ENCODE measurements at regions not wholly inside any gene's neighbourhood (a gene's known extent, or its start where the extent isn't known, plus 50 kb on each side); places are given as distances from the start of the nearest gene placed in this dataset.
"Not testable (repeated sequence)": the region's sequence is repeated elsewhere in the genome, so short reads cannot be mapped to it uniquely, and the experiment has no call there.

DNA sequence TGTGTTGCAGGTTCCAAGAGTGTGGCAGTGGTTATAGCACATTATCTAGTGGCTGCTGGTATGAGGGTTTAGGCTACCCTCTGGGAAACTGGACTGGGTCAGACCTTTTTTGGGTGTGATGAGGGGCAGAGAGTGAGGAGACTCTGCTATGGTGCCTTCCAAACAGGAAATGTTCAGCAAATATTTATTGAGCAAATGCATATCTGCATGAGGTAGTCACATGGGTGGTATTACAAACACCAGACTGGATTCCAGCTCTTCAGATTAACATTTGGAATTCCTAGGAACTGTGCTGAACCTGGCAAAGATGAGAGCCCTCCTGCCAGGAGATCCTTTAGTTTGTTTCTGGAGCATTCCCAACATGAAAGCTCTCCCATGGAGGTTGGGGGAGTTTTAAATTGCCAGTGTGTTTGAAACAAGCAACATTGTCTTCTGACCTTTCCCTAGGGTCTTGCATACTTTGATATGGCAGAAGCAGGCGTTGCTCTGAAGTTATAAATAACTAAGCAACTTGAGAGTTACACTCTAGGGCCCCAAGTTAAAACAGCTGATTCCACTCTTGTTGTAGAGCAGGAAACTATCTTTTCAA lies 341.2 kb upstream of the C2CD4B start:
- no peak for DNase-seq (ENCODE audit: low read depth)

DNA sequence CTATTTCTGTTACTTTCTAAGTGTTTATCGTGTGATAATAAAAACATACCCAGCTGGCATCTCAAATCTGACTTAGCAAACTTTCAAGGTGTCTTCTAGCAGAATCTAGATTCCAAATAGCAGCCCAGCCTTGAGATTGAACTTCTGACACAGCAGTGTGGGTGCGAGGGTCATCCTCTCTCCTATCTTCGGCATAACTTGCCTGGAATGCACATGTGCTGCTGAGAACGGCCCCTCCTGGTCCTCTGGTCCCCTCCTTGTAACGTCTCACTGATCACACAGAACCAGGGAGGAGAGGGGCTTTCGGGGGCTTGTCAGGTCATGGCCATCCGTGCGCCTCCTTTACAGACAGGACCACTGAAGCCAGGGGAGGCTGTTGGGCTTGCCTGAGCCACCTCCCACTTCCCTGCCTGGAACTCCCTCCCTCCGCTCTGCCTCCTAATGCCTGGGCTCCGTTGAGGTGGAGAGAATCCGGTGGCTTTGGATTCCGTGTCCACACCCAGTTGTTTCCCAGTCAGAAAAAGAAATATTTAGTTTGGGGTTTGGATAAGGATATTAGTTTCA lies 344.4 kb upstream of the C2CD4B start:
- no peak for DNase-seq (ENCODE audit: low read depth)

DNA sequence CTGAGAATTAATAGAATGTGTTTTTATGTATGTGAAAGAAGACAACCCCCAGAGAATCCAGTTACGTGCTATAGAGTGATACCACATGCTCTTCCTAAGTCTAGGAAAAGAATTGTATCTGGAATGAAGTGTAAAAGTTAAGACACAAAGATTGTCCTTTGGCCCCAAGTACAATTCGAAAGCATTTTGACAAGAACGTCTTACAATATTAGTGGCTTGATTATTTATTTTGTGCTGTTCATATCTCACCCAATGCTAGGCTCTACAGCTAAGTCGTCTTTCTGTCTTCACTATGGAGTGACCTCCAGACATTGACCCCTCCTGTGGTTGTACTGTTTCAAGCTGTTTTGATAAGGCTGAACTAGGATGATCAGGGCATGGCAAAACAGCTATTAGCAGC lies 345.7 kb upstream of the C2CD4B start:
- no peak for DNase-seq (ENCODE audit: low read depth)

DNA sequence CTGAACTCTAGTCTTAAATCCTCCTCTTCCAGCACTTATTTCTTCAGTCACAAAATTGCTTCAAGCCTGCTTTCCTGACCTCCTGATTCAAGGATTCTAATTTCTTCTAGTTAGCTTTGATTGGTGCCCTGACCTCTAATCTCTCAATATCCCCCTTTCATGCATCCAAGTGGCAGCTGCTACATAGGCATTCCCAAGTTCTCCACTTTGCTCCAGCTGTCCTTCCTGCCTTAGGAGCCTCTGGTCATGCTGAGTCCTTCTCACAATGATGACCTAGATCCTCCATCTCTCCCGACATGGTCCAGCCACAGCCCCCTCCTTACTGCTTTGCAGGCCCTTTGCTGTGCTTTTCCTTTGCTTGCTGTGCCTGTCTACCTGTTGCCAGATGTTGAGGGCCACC lies 347.8 kb upstream of the C2CD4B start:
- no peak for DNase-seq (ENCODE audit: low read depth)

DNA sequence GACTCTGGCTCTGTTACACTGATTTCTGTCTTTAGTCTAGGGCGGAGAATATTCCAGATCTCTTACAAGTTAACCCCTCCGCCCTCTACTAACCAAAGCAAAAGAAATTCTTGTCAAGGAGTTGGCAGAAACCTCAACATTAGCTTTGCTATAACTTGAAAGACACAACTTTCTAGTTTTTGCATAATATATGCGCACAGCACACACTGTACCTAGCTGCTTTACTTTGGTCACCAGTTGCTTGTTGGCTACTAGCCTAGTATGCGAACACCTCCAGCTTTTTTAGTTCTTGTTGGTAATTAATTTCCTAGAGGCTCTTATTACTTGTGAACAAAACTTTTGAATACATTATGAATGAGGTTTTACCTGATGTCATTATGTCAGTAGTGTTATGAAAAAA lies 348.8 kb upstream of the C2CD4B start:
- no peak for DNase-seq (ENCODE audit: low read depth)

DNA sequence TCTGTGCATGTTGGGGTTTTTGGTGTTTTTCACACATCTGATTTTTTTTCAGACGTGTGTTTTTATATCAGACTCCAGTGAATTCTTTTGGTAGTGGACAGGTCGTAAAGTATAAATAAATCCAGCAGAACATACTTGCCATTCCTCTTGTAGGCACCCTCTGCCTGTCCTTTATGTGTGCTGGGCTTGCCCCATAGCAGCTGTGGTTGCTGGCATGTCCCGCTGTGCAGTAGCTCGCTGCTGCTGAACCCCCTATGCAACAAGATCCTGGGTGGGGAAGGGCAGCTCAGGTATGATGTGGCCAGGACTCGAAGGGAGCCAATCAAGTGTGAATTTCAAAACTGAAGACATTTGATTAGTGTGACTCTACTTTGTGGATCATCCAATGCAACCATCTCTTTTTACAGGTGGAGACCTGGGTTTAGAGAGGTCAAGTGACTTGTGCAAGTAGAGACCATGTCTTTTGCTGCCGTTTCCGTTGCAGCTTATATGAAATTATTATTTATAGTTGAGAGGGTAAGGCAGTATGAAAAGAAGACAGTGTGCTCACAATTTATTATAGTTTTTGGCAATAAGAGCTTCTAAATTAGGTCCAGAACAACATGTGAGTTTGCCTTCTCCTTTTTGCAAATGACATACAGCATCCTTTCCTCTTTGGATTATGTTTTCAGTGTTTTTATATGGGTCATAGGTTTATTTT lies 350.8 kb upstream of the C2CD4B start:
- no peak for DNase-seq (ENCODE audit: low read depth)

DNA sequence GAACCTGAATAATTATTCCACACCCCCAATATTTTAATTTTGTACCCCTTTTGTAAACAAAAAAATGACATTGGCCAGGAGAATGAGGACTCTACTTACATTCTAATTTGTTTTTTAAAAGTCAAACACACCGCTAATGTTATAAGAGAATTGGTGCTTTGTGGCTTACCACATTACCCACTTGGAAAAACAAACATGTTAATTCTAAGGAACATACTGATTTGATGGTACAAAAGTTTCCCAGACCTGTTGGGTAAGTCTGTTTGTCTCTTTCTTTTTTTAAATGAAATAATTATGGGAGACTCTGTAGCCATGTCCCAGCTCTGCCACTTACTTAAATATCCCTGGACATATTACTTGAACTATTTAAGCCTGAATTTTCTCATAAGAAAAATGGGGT lies 352.5 kb upstream of the C2CD4B start:
- DNase-seq (ENCODE audit: low read depth), result no peak

DNA sequence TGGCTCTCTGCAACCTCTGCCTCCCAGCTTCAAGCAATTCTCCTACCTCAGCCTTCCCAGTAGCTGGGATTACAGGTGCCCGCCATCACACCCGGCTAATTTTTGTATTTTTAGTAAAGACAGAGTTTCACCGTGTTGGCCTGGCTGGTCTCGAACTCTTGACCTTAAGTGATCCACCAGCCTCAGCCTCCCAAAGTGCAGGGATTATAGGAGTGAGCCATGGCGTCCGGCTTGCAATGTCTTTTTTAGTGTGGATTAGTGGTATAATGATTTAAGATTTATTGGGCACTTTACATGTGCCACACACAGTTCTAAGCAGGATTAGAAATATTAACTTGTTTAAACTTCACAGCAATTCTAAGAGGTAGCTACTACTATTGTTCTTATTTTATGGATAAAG lies 353.6 kb upstream of the C2CD4B start:
- not testable (repeated sequence) for DNase-seq (ENCODE audit: low read depth)

DNA sequence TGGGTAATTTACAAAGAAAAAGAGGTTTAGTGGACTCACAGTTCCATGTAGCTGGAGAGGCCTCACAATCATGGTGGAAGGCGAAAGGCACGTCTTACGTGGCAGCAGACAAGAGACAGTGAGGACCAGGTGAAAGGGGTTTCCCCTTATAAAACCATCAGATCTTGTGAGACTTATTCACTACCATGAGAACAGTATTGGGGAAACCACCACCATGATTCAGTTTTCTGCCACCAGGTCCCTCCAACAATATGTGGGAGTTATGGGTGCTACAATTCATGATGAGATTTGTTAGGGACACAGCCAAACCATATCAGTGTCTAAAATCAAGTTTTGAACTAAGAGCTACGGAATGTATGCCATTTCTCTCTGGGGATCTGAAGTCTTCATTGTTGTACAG lies 354.8 kb upstream of the C2CD4B start:
- no peak for DNase-seq (ENCODE audit: low read depth)

DNA sequence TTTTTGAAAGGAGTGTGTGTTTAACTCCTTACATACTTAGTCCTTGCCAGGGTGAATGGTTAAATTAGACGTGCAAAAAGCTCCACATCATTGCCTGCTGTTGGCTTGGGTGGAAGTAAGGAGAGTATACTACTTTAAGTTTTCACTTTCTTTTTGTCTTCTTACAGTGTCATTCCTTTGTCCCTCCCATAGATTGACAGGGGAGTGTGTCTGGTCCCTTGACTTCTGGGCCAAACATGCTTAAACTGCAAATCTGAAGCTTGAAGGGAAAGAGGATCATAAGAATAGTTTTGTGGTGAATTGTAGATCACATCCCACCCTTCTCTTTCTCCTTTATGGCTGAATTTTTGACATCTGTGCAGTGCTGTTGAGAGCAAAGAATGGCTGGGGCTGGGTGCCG lies 355.8 kb upstream of the C2CD4B start:
- DNase-seq (ENCODE audit: low read depth), result no peak

DNA sequence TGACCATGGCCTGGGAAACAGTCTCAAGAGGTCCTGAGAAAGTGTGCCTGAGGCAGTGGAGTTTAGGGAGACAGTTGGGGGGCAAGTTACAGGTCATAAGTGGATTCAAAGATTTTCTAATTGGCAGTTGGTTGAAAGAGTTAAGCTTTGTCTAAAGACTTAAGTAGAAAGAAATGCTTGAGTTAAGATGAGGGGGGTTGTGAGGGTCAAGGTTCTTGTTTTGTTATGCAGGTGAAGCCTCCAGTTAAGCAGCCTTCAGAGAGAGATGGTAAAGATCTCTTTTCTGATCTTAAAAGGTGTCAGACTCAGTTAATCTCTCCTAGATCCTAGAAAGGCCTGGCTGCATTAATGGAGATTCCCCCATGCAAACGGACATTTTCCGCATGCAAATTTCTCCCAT lies 356.3 kb upstream of the C2CD4B start:
- no peak for DNase-seq (ENCODE audit: low read depth)

DNA sequence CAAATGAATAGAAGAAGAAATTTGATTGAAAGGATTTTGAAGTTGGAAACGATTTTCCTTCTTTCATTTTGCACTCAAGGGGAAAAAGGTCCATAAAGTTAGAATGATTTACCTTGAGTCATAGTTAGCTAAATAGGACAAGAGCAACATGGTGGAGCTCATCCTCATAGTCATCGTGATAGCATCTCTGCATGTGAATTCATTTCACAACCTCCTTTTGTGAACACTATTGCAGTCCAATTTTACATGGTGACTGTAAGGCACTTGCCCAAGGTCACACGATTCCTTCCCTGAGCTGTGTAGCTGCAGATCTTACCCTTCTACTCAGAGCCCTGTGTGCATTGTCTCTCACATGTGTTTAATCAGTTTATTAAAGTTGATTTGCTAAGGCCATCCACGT lies 359.8 kb upstream of the C2CD4B start:
- DNase-seq (ENCODE audit: low read depth), result no peak

DNA sequence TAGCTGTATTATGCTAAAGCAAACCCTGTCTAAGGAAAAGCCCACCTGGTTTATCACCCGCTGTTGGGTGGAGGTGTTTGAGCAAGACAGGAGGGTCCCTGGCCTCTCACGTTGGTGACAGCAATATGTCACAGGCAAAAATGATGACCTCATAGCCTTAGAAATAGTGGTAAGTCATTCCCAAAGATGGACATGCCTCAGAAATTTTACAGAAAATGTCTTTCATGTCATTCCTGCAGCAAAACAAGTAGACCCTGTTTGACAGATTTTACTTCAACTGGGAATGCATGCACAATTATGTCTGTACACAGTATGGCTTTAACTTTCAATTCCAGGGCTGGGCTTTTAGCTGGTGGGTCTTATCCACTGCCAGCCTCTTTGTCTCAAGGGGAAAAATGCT lies 362.3 kb upstream of the C2CD4B start:
- DNase-seq (ENCODE audit: low read depth), result no peak

DNA sequence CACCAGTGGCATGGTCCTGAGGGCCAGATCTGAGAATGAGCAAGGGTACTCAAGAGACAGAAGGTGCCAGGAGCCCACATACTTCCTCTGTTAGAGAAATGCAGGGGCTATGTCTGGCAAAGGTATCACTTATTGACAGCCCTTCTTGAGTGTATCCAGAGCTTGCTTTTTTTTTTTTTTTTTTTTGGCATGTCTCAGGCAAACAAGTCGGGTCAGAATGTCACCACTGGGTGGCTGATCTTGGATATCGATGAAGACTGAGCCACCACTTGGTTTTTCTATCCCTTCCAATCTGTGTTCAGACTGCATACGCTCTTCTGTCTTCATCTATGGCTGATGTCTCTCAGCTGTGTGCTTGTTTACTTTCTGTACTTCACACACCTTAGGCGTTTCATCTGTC lies 363.4 kb upstream of the C2CD4B start:
- no peak for DNase-seq (ENCODE audit: low read depth)

DNA sequence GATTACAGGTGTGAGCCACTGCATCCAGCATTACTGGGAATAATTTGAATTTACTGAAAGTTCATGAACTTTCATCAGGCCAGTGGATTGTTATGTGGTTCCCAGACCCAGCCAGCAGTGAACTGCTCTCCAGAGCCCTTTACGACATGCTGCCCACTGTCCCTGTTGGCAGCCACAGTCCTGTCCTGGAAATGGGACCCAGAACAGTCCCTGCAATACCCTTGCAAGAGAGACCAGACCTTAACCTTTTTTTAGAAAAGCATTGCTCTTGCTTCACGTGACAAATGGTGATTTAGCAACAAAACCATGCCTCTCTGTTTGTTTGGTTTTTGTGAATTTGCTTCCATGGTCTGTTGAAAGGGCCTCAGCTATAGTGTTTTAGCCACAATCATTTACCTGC lies 367.3 kb upstream of the C2CD4B start:
- DNase-seq (ENCODE audit: low read depth), result no peak

DNA sequence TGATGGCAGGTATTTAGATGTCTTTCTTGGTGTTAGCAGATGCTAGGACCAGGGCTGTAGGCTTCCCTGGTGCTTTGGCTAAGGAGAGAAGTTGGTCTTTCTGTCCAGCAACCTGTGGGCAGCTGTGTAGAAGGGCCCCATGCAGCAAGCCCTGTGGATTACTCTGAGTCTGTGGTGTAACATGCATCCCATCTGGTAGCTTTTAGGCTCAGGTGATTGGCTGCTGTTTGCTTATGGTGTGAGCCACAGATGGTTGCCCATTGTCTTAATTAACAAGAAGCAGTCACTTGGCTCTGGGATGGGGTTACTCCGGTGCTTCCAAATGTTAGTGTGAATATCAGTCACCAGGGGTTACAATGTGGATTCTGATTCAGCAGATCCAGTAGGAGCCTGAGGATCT lies 368.6 kb upstream of the C2CD4B start:
- DNase-seq (ENCODE audit: low read depth), result no peak

DNA sequence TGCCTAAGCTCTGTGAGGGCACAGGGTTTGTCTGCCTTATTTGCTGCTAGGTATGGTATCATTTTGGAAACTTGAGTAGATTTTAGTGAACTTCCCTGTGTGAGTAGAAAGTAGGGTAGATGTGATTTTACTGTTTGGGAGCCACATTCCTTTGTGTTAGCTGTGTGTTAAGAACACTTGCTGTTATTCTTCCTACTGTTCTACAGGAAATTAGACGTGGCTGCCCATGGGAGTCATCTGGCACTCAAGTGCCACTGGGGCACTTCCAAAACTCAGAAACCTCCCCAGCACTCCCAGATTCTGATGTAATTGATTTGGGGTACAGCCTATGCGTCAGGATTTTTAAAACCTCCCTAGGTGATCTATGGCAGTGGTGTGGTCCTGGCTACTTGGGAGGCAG lies 369.9 kb upstream of the C2CD4B start:
- DNase-seq (ENCODE audit: low read depth), result no peak

DNA sequence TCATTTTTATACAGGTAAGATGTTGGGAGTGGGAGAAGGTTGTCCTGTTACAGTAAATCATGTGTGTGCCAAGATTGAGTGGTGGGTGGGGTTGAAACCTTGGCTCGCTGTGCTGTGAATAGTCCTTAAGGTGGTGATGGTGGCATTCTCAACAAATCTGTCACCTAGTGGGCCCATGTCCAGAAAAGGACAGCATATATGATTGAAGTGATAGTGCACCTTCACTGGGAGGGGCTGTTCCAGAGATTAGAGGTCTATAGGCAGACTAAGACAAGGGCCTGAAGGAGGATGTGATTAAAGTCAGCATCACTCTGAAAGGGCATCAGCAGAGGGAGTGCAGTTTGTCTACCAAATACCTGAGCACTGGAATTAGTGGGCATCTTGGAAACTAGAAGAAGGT lies 374.2 kb upstream of the C2CD4B start:
- no peak for DNase-seq (ENCODE audit: low read depth)

DNA sequence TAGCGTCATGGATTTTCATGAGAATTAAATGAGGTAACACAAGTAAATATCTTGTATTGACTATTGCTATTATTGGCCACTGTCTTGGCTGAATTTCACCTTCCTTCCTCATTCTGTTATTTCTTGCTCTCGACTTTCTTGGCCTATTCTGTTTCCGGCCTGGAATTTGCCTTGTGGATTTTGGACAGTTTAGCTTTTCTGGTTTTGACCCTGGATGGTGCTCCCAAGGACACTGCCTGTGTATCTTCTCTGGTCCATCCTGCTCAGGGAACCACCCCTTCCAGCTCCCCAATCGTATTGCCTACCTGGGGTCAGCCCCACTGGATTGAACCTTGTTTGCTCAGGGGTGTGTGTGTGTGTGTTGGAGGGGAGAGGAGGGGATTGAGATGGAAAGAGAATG lies 376.2 kb upstream of the C2CD4B start:
- DNase-seq (ENCODE audit: low read depth), result no peak

DNA sequence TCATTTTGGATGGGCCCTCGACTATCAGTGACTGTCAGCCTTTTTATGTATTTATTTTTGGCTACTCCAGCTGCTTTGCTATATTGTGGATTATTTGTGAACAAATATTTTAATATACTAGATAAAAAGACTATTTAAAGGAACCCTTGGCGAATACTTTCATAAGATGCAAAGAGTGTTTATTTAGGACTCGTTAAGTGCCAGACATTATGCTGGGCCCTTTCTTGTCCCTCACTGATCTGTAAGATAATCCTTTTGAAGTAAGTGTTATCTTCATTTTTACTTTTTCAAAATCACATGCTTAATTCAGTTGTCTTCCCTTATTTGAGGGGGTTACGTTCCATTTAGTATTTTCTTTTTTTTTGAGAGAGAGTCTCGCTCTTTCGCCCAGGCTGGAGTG lies 376.8 kb upstream of the C2CD4B start:
- no peak for DNase-seq (ENCODE audit: low read depth)

DNA sequence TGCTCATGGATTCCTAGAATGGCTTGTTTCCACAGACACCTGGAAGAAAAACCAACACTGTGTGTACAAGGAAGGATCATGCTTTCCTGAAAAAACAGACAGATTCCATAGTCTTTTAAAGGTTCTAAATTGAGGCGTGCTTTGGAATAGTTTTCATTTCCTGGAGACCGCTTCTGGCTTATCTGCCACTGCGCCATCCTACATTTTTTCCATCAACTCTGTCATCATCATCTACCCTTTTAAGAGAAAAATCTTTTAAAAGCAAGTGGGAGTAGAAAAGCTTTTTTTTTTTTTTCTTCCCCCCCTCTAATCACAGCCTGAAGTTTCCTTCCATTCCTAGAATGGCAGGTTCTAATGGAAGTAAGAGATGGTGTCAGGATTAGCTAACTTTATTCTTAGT lies 379.4 kb upstream of the C2CD4B start:
- no peak for DNase-seq (ENCODE audit: low read depth)

DNA sequence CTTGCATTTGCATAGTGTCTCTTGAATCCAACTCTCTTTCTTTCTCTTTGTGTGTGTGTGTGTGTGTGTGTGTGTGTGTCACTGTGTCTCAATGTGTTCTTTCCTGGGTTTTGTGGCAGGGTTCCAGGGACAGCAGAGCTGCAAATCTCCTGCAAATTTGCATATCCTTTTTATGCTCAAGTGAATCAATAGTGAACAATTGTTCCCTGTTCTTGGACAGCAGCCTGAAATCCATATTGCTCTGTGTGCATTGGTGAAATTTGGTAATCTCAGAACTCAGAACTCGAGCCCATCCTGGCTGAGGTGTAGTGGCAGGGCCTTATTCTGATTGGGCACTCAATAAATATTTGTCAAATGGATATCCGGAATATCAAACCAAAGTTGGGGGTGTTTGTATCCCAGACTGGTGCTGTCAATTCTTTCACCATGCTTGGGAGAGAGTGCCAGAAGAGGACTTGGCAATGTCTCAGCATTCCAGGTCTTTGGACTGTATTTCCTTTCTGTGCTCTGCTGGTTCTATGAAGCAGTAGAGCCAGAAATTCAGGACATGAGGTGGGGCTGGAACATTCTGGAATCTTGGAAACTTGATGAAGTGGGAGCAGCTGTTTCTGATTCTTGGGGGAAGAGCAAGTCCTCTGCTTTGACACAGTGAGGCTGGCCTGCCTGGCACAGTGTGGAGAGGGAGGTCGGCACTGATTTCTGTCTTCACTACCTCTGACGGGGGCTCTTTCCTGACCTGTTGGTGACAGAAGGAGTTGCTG lies 380.6 kb upstream of the C2CD4B start:
- DNase-seq (ENCODE audit: low read depth), result no peak

DNA sequence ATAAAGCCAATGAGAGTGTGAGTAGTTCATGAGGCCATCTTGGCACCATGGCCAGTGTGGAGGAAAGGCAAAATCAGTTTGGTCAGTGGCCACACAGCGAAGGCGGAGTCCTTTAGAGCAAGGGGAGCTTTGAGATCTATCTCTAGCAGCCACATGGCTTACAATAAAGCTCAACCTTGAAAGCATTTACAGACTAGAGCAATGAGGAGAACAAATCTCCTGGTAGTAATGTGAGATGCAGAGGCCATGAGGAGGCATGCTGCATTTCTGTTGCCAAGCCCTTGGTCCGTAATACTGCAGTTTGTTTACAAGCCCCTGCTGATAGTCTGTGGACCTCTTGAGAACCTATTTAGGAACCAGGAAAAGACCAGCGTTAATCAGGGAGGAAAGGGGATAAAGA lies 381.5 kb upstream of the C2CD4B start:
- DNase-seq (ENCODE audit: low read depth), result no peak
